ENCODE measurements at regions not wholly inside any gene's neighbourhood (a gene's known extent, or its start where the extent isn't known, plus 50 kb on each side); places are given as distances from the start of the nearest gene placed in this dataset.

GRCh38 chr18:55805666-55806065 lies 217.7 kb upstream of the TCF4 start:
- intact Hi-C loops (cut with DNase I; ENCODE audit: low total_unique reads): no loop called here

DNA sequence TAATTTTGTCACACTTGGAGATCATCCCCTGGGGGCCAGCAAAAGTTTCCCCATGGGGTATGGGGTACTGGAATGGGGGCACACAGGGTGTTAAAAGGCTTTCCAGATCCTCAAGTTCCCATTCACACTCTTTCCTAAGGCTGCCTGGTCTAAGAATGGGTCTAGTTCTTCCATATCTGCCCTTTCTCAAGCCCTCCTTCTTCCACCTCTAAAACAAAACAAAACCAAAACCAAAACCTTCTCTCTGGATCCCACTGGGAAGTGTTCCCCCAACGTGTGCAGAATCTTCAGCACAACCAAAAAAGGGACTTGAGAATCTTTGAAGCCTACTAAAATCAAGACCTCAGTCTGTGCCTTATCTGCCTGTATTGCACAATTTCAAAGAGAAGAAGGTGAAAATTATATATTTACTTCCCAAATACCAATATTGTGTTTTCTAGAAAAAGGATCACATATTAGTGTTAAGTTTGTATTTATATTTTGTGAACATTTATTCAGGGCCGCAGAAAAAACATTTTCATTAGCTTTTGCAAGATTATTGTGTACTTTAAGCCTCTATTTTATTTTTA lies 207.2 kb upstream of the TCF4 start:
- ATAC-seq (no peak), DNase-seq (no peak)
- in situ Hi-C loops (cut with MboI; ENCODE audit: low sequenced_read_pairs in 4 of 4) (loop anchor here in 2 of 4 donors (25.0 kb wide), 2 partner anchors 383 to 558 kb away; no protein-coding TSS in a partner anchor), intact Hi-C loops (cut with DNase I; ENCODE audit: low total_unique reads) (no loop called here)
- Histone ChIP-seq H3K9me3 (no peaks in the 10 kb centered on the region), H3K36me3 (no peaks in the 10 kb centered on the region), H3K4me3 (peak overlapping the region; percentile 25 to 38 (median 26)), H3K4me1 (no peaks in the 10 kb centered on the region), H3K27me3 (no peaks in the 10 kb centered on the region), H3K27ac (peak overlapping the region; percentile 54 to 69 (median 66))
- TF ChIP-seq CTCF (IDR thresholded peaks at IDR 0.05 in 4 of 5, conservative IDR thresholded peaks at IDR 0.05 in 1 of 5) (no peak), POLR2A (IDR thresholded peaks at IDR 0.05) (no peak)

More at GRCh38 chr18:55805666-55806065, 217.7 kb upstream of the TCF4 start:
- Histone ChIP-seq H3K4me3 (no peak overlapping the region), H3K36me3 (no peaks in the 10 kb centered on the region), H3K9me3 (no peaks in the 10 kb centered on the region), H3K27me3 (no peaks in the 10 kb centered on the region), H3K27ac (no peak overlapping the region), H3K4me1 (no peaks in the 10 kb centered on the region)
- DNase-seq (no peak), ATAC-seq (no peak)
- in situ Hi-C loops (cut with MboI; ENCODE audit: low sequenced_read_pairs in 4 of 4): no loop called here
- TF ChIP-seq POLR2A (IDR thresholded peaks at IDR 0.05) (no peak), CTCF (IDR thresholded peaks at IDR 0.05 in 4 of 5, conservative IDR thresholded peaks at IDR 0.05 in 1 of 5) (no peak)

DNA sequence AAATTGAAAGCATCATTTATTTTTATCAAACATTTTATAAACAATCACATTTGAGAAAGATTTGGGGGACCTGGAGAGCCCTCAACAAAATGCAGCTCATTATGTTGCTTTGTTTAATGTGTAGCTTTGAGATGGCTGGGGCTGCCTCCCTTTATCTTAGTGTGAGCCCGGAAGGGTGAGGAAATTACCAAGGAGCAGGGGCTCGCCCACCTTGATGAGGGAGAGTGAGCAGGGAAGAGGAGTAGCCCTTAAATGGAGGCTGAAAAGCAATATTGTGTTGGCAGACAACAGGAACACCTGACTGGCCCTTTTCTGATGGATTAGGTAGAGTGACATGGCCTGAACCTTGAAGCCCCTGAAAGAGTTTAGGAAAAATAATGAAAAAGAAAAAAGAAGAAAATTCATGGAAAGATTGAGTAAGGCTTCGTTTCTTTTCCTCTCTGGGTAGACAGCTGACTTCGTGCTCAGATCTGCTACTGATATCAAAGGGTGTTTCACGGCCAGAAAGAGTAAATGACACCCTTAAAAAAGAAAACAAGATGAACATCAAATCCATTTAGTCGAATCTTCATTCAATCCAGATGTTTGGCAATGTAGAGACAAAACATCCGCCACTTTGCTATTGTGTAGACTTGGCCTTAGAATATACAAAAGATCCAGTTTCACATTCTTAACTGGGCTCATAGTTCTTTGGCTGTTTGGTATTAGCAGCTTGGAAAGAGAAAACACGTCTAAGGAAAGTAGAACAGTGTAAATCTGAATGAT lies 206.5 kb upstream of the TCF4 start:
- DNase-seq: no peak
- in situ Hi-C loops (cut with MboI; ENCODE audit: low sequenced_read_pairs in 4 of 4) (loop anchor here in 2 of 4 donors (25.0 kb wide), 2 partner anchors 382 to 557 kb away; no protein-coding TSS in a partner anchor), intact Hi-C loops (cut with DNase I; ENCODE audit: low total_unique reads) (no loop called here)
- no peak for ATAC-seq
- no peaks in the 10 kb centered on the region for H3K36me3 ChIP-seq
- H3K4me1 ChIP-seq: no peaks in the 10 kb centered on the region
- no peak for TF ChIP-seq CTCF (IDR thresholded peaks at IDR 0.05 in 4 of 5, conservative IDR thresholded peaks at IDR 0.05 in 1 of 5)
- no peak for TF ChIP-seq POLR2A (IDR thresholded peaks at IDR 0.05)
- no peaks in the 10 kb centered on the region for H3K27me3 ChIP-seq
- H3K9me3 ChIP-seq: no peaks in the 10 kb centered on the region
- H3K4me3 ChIP-seq: peak overlapping the region; percentile 25 to 38 (median 26)
- H3K27ac ChIP-seq: peak overlapping the region; percentile 54 to 69 (median 66)

- in situ Hi-C loops (cut with MboI; ENCODE audit: low sequenced_read_pairs in 4 of 4) (loop anchor here in 2 of 4 donors (25.0 kb wide), 2 partner anchors 378 to 553 kb away; no protein-coding TSS in a partner anchor), intact Hi-C loops (cut with DNase I; ENCODE audit: low total_unique reads) (no loop called here)
- ATAC-seq (no peak), DNase-seq (no peak)
- Histone ChIP-seq H3K4me3 (no peak overlapping the region), H3K36me3 (no peaks in the 10 kb centered on the region), H3K27me3 (no peaks in the 10 kb centered on the region), H3K9me3 (no peaks in the 10 kb centered on the region), H3K4me1 (no peaks in the 10 kb centered on the region), H3K27ac (no peak overlapping the region)
- TF ChIP-seq POLR2A (IDR thresholded peaks at IDR 0.05): no peak
- TF ChIP-seq CTCF (IDR thresholded peaks at IDR 0.05 in 4 of 5, conservative IDR thresholded peaks at IDR 0.05 in 1 of 5): no peak
These were observed 202.3 kb upstream of the TCF4 start for GRCh38 chr18:55790296-55790695.

Data from gastrocnemius medialis (tissue), 4 donors.